ENCODE measurements at regions not wholly inside any gene's neighbourhood (a gene's known extent, or its start where the extent isn't known, plus 50 kb on each side); places are given as distances from the start of the nearest gene placed in this dataset.

GRCh38 chrX:128106630-128107029 is 54.4 kb upstream of the ACTRT1 start:
- TF ChIP-seq, protein P1, sequence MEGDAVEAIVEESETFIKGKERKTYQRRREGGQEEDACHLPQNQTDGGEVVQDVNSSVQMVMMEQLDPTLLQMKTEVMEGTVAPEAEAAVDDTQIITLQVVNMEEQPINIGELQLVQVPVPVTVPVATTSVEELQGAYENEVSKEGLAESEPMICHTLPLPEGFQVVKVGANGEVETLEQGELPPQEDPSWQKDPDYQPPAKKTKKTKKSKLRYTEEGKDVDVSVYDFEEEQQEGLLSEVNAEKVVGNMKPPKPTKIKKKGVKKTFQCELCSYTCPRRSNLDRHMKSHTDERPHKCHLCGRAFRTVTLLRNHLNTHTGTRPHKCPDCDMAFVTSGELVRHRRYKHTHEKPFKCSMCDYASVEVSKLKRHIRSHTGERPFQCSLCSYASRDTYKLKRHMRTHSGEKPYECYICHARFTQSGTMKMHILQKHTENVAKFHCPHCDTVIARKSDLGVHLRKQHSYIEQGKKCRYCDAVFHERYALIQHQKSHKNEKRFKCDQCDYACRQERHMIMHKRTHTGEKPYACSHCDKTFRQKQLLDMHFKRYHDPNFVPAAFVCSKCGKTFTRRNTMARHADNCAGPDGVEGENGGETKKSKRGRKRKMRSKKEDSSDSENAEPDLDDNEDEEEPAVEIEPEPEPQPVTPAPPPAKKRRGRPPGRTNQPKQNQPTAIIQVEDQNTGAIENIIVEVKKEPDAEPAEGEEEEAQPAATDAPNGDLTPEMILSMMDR (IDR thresholded peaks at IDR 0.05; ENCODE audit: insufficient read depth, low read length, poor library complexity, severe bottlenecking), result no peak
- no peak for TF ChIP-seq EZH2phosphoT487 (conservative IDR thresholded peaks at IDR 0.05; ENCODE audit: low read length)

All from SU-DHL-6 (cell line).